Muscle of leg (tissue), 3 donors: ENCODE measurements at regions not wholly inside any gene's neighbourhood (a gene's known extent, or its start where the extent isn't known, plus 50 kb on each side); places are given as distances from the start of the nearest gene placed in this dataset.

Experiments used
- DNase-seq: peaks from one replicate; pipeline ENCODE4 v3.0.0; 2013
- H3K27ac ChIP-seq: one replicate; pipeline ENCODE4 v1.5.1; 2013; ENCODE audit warnings: mild to moderate bottlenecking, low read length, control low read depth
- H3K27me3 ChIP-seq: one replicate; pipeline ENCODE4 v1.6.1; 2013; ENCODE audit warnings: low read length; ENCODE audit not compliant: control insufficient read depth, insufficient read depth
- H3K36me3 ChIP-seq: one replicate; pipeline ENCODE4 v1.6.1; 2013; ENCODE audit warnings: low read length; ENCODE audit not compliant: control insufficient read depth, insufficient read depth
- H3K4me1 ChIP-seq: one replicate; pipeline ENCODE4 v1.6.1; 2013; ENCODE audit warnings: low read length; ENCODE audit not compliant: control insufficient read depth, insufficient read depth
- H3K4me3 ChIP-seq: one replicate; pipeline ENCODE4 v1.5.1; 2013; ENCODE audit warnings: low read length, control low read depth
- H3K9me3 ChIP-seq: replicated peaks from 2 replicates; pipeline ENCODE4 v1.6.1; 2013; ENCODE audit warnings: low read depth, low read length; ENCODE audit not compliant: control insufficient read depth
- WGBS: methylation state at CpG from one replicate; pipeline ENCODE4 v1.1.5; 2013; ENCODE audit warnings: missing lambda C conversion rate; ENCODE audit not compliant: insufficient coverage; 5-methylcytosine and 5-hydroxymethylcytosine counted together

GRCh38 chrX:88378406-88378805, 368.6 kb upstream of the CPXCR1 start:
- no peak overlapping the region for H3K27ac ChIP-seq
- DNase-seq, result no peak
- no peaks in the 10 kb centered on the region for H3K4me1 ChIP-seq
- no peak overlapping the region for H3K4me3 ChIP-seq
- no peaks in the 10 kb centered on the region for H3K36me3 ChIP-seq
- no peaks in the 10 kb centered on the region for H3K9me3 ChIP-seq
- no peaks in the 10 kb centered on the region for H3K27me3 ChIP-seq

GRCh38 chrX:88397551-88397950, 349.5 kb upstream of the CPXCR1 start:
- WGBS, result no CpG with 5 or more reads among the region's 2 CpGs

GRCh38 chrX:88416002-88416401, 331.0 kb upstream of the CPXCR1 start:
- no peak overlapping the region for H3K4me3 ChIP-seq
- 78% methylated on average over 3 of the region's 5 CpGs for WGBS

More at GRCh38 chrX:88397551-88397950, 349.5 kb upstream of the CPXCR1 start:
- H3K4me1 ChIP-seq, result no peaks in the 10 kb centered on the region
- no peaks in the 10 kb centered on the region for H3K36me3 ChIP-seq
- no peak overlapping the region for H3K4me3 ChIP-seq
- DNase-seq, result no peak
- H3K9me3 ChIP-seq, result no peaks in the 10 kb centered on the region
- no peak overlapping the region for H3K27ac ChIP-seq
- H3K27me3 ChIP-seq, result peaks cover 2% of the 10 kb centered on the region

GRCh38 chrX:88416965-88417364, 330.1 kb upstream of the CPXCR1 start:
- no peaks in the 10 kb centered on the region for H3K27me3 ChIP-seq
- no CpG with 5 or more reads among the region's 4 CpGs for WGBS
- no peak overlapping the region for H3K4me3 ChIP-seq
- no peak for DNase-seq
- H3K9me3 ChIP-seq, result no peaks in the 10 kb centered on the region
- no peak overlapping the region for H3K27ac ChIP-seq
- no peaks in the 10 kb centered on the region for H3K36me3 ChIP-seq
- no peaks in the 10 kb centered on the region for H3K4me1 ChIP-seq

More at GRCh38 chrX:88416002-88416401, 331.0 kb upstream of the CPXCR1 start:
- DNase-seq, result no peak
- Histone ChIP-seq H3K9me3 (no peaks in the 10 kb centered on the region), H3K27me3 (no peaks in the 10 kb centered on the region), H3K4me1 (no peaks in the 10 kb centered on the region), H3K36me3 (no peaks in the 10 kb centered on the region), H3K27ac (no peak overlapping the region)

GRCh38 chrX:88424071-88424470, 323.0 kb upstream of the CPXCR1 start:
- Histone ChIP-seq H3K27me3 (peaks cover 6% of the 10 kb centered on the region), H3K4me1 (no peaks in the 10 kb centered on the region), H3K27ac (no peak overlapping the region), H3K9me3 (no peaks in the 10 kb centered on the region), H3K36me3 (no peaks in the 10 kb centered on the region), H3K4me3 (no peak overlapping the region)
- DNase-seq, result no peak

- no peaks in the 10 kb centered on the region for H3K36me3 ChIP-seq
- H3K4me1 ChIP-seq, result no peaks in the 10 kb centered on the region
- no peak for DNase-seq
- no peaks in the 10 kb centered on the region for H3K9me3 ChIP-seq
- H3K4me3 ChIP-seq, result no peak overlapping the region
- WGBS, result no CpG with 5 or more reads among the region's 4 CpGs
- peaks cover 6% of the 10 kb centered on the region for H3K27me3 ChIP-seq
- H3K27ac ChIP-seq, result no peak overlapping the region
Observed at GRCh38 chrX:88424541-88424940, 322.5 kb upstream of the CPXCR1 start.

- Histone ChIP-seq H3K4me3 (no peak overlapping the region), H3K9me3 (no peaks in the 10 kb centered on the region), H3K27me3 (peaks cover 6% of the 10 kb centered on the region), H3K27ac (no peak overlapping the region), H3K4me1 (no peaks in the 10 kb centered on the region), H3K36me3 (no peaks in the 10 kb centered on the region)
- DNase-seq, result peak; percentile 10
- WGBS, result no CpG with 5 or more reads among the region's 4 CpGs
Observed at GRCh38 chrX:88425739-88426138, 321.3 kb upstream of the CPXCR1 start.

- Histone ChIP-seq H3K4me3 (no peak overlapping the region), H3K27me3 (no peaks in the 10 kb centered on the region), H3K27ac (no peak overlapping the region), H3K9me3 (no peaks in the 10 kb centered on the region), H3K4me1 (no peaks in the 10 kb centered on the region), H3K36me3 (no peaks in the 10 kb centered on the region)
- no peak for DNase-seq
- WGBS, result no CpG with 5 or more reads among the region's 1 CpG
Observed at GRCh38 chrX:88437563-88437962, 309.5 kb upstream of the CPXCR1 start.

- no peak overlapping the region for H3K4me3 ChIP-seq
- no peaks in the 10 kb centered on the region for H3K27me3 ChIP-seq
- H3K36me3 ChIP-seq, result no peaks in the 10 kb centered on the region
- no peaks in the 10 kb centered on the region for H3K4me1 ChIP-seq
- WGBS, result no CpG with 5 or more reads among the region's 1 CpG
- no peaks in the 10 kb centered on the region for H3K9me3 ChIP-seq
- DNase-seq, result no peak
- no peak overlapping the region for H3K27ac ChIP-seq
Observed at GRCh38 chrX:88438209-88438608, 308.8 kb upstream of the CPXCR1 start.

GRCh38 chrX:88439935-88440334, 307.1 kb upstream of the CPXCR1 start:
- Histone ChIP-seq H3K9me3 (no peaks in the 10 kb centered on the region), H3K4me3 (no peak overlapping the region), H3K27me3 (no peaks in the 10 kb centered on the region), H3K36me3 (no peaks in the 10 kb centered on the region), H3K27ac (no peak overlapping the region), H3K4me1 (no peaks in the 10 kb centered on the region)
- DNase-seq, result no peak
